ENCODE measurements at regions not wholly inside any gene's neighbourhood (a gene's known extent, or its start where the extent isn't known, plus 50 kb on each side); places are given as distances from the start of the nearest gene placed in this dataset.

- TF ChIP-seq CHD2 (IDR thresholded peaks at IDR 0.05; ENCODE audit: borderline replicate concordance, low read depth, low read length) (no peak), CTCF (IDR thresholded peaks at IDR 0.05 in 2 of 3, conservative IDR thresholded peaks at IDR 0.05 in 1 of 3; ENCODE audit: control insufficient read depth in 2 of 3, extremely low read depth in 1 of 3, insufficient read depth in 1 of 3, low read depth in 3 of 3, low read length in 3 of 3) (no peak), NFIC (IDR thresholded peaks at IDR 0.05; ENCODE audit: low read depth, low read length) (no peak), TAF1 (IDR thresholded peaks at IDR 0.05; ENCODE audit: borderline replicate concordance, low read depth, low read length) (no peak), ZBTB11 (CRISPR knock-in tag; IDR thresholded peaks at IDR 0.05) (no peak), CHD1 (IDR thresholded peaks at IDR 0.05; ENCODE audit: low read depth, low read length) (no peak), ESRRA (IDR thresholded peaks at IDR 0.05; ENCODE audit: low read length) (no peak), BHLHE40 (IDR thresholded peaks at IDR 0.05; ENCODE audit: borderline replicate concordance in 1 of 2, low read depth in 2 of 2, low read length in 1 of 2) (peak in 1 of 2 experiments; percentile 45; a peak in 1 of 4 replicates), TARDBP (IDR thresholded peaks at IDR 0.05; ENCODE audit: borderline replicate concordance) (no peak), BCL11A (IDR thresholded peaks at IDR 0.05; ENCODE audit: low read depth, low read length) (no peak), CBX5 (IDR thresholded peaks at IDR 0.05; ENCODE audit: low read depth) (no peak), REST (IDR thresholded peaks at IDR 0.05; ENCODE audit: low read depth, low read length) (no peak), SIN3A (IDR thresholded peaks at IDR 0.05; ENCODE audit: low read depth, low read length) (no peak)
Measured at GRCh38 chr7:32259931-32260596, 189.9 kb upstream of the PDE1C start.
